H9 (cell line): ENCODE measurements at regions not wholly inside any gene's neighbourhood (a gene's known extent, or its start where the extent isn't known, plus 50 kb on each side); places are given as distances from the start of the nearest gene placed in this dataset.

Source experiments
- DNase-seq: peaks from one replicate; pipeline ENCODE4 v3.0.0-alpha.2; 2017
- H2AFZ ChIP-seq: one replicate; pipeline ENCODE4 v1.6.1; 2013; ENCODE audit warnings: mild to moderate bottlenecking, low read length, control low read depth, moderate library complexity
- H2AK5ac ChIP-seq: 2 replicates; pipeline ENCODE4 v1.6.1; 2013; ENCODE audit warnings: low read length, control low read depth, mixed read lengths; ENCODE audit not compliant: insufficient read length
- H2BK120ac ChIP-seq: one replicate; pipeline ENCODE4 v1.6.1; 2013; ENCODE audit warnings: low read depth, mild to moderate bottlenecking, low read length, control low read depth, inconsistent platforms; ENCODE audit not compliant: poor library complexity, severe bottlenecking
- H2BK12ac ChIP-seq: 2 replicates; pipeline ENCODE4 v1.6.1; 2013; ENCODE audit warnings: low read length, control low read depth, mixed read lengths, low read depth; ENCODE audit not compliant: insufficient read length
- H2BK15ac ChIP-seq: 2 replicates; pipeline ENCODE4 v1.6.1; 2013; ENCODE audit warnings: low read depth, low read length, control low read depth
- H2BK20ac ChIP-seq: one replicate; pipeline ENCODE4 v1.6.1; 2013; ENCODE audit warnings: low read depth, mild to moderate bottlenecking, low read length, control low read depth, inconsistent platforms; ENCODE audit not compliant: poor library complexity, severe bottlenecking
- H2BK5ac ChIP-seq: 2 replicates; pipeline ENCODE4 v1.6.1; 2013; ENCODE audit warnings: low read length, control low read depth, mixed read lengths; ENCODE audit not compliant: insufficient read length
- H3K14ac ChIP-seq: 2 replicates; pipeline ENCODE4 v1.6.1; 2013; ENCODE audit warnings: low read length, control low read depth; ENCODE audit not compliant: insufficient read depth
- H3K18ac ChIP-seq: 2 replicates; pipeline ENCODE4 v1.6.1; 2013; ENCODE audit warnings: low read depth, mild to moderate bottlenecking, mixed read lengths, low read length, control low read depth; ENCODE audit not compliant: insufficient read length
- H3K23ac ChIP-seq: 2 replicates; pipeline ENCODE4 v1.6.1; 2013; ENCODE audit warnings: low read length, control low read depth, mixed read lengths, low read depth; ENCODE audit not compliant: insufficient read length
- H3K23me2 ChIP-seq: 2 replicates; pipeline ENCODE4 v1.6.1; 2013; ENCODE audit warnings: low read depth, mild to moderate bottlenecking, mixed read lengths, low read length, control low read depth; ENCODE audit not compliant: insufficient read length, poor library complexity, severe bottlenecking
- H3K27ac ChIP-seq: 2 replicates; pipeline ENCODE4 v1.5.1; 2013; ENCODE audit warnings: low read length, control low read depth, mixed read lengths, low read depth; ENCODE audit not compliant: insufficient read length
- H3K27me3 ChIP-seq: 2 replicates; pipeline ENCODE4 v1.6.1; 2013; ENCODE audit warnings: low read length, control low read depth, inconsistent platforms; ENCODE audit not compliant: insufficient read depth
- H3K4ac ChIP-seq: 2 replicates; pipeline ENCODE4 v1.6.1; 2013; ENCODE audit warnings: low read depth, mild to moderate bottlenecking, control low read depth, inconsistent platforms, low read length, moderate library complexity
- H3K4me1 ChIP-seq: 2 replicates; pipeline ENCODE4 v1.6.1; 2013; ENCODE audit warnings: low read length, control low read depth, inconsistent platforms; ENCODE audit not compliant: insufficient read depth
- H3K4me2 ChIP-seq: 2 replicates; pipeline ENCODE4 v1.6.1; 2013; ENCODE audit warnings: low read length, control low read depth, mixed read lengths; ENCODE audit not compliant: insufficient read length, insufficient read depth
- H3K56ac ChIP-seq: 2 replicates; pipeline ENCODE4 v1.6.1; 2013; ENCODE audit warnings: low read depth, mild to moderate bottlenecking, mixed read lengths, low read length, control low read depth; ENCODE audit not compliant: insufficient read length
- H3K79me1 ChIP-seq: 2 replicates; pipeline ENCODE4 v1.6.1; 2013; ENCODE audit warnings: low read depth, mild to moderate bottlenecking, moderate library complexity, low read length, control low read depth, inconsistent platforms; ENCODE audit not compliant: insufficient read depth, poor library complexity, severe bottlenecking
- H3K79me2 ChIP-seq: 2 replicates; pipeline ENCODE4 v1.6.1; 2013; ENCODE audit warnings: low read length, control low read depth, inconsistent platforms; ENCODE audit not compliant: insufficient read depth
- H3K9ac ChIP-seq: 2 replicates; pipeline ENCODE4 v1.6.1; 2013; ENCODE audit warnings: low read length, control low read depth, mixed read lengths; ENCODE audit not compliant: insufficient read length; ENCODE audit errors: extremely low read depth
- H3K9me3 ChIP-seq: one replicate; pipeline ENCODE4 v1.6.1; 2013; ENCODE audit warnings: low read depth, low read length, inconsistent platforms; ENCODE audit not compliant: control insufficient read depth
- H3T11ph ChIP-seq: one replicate; pipeline ENCODE4 v1.6.1; 2013; ENCODE audit warnings: mild to moderate bottlenecking, low read length, control low read depth, inconsistent platforms
- H4K20me1 ChIP-seq: one replicate; pipeline ENCODE4 v1.6.1; 2013; ENCODE audit not compliant: control insufficient read depth, insufficient read length, insufficient read depth
- H4K5ac ChIP-seq: 2 replicates; pipeline ENCODE4 v1.6.1; 2013; ENCODE audit warnings: low read depth, mild to moderate bottlenecking, mixed read lengths, low read length, control low read depth; ENCODE audit not compliant: insufficient read length
- H4K8ac ChIP-seq: replicated peaks from 2 replicates; pipeline ENCODE4 v1.6.1; 2013; ENCODE audit warnings: low read length, control low read depth, mixed read lengths, low read depth; ENCODE audit not compliant: insufficient read length
- H4K91ac ChIP-seq: 2 replicates; pipeline ENCODE4 v1.6.1; 2013; ENCODE audit warnings: low read depth, mild to moderate bottlenecking, moderate library complexity, mixed read lengths, low read length, control low read depth; ENCODE audit not compliant: insufficient read length
- H3K27ac Mint-ChIP-seq, 3 experiments: 2 replicates in 2 of 3; 3 replicates in 1 of 3; pipeline ENCODE4 v1.8.0; 2020 to 2021; ENCODE audit warnings: mixed read lengths in 3 of 3, mild to moderate bottlenecking in 1 of 3, moderate library complexity in 1 of 3
- H3K27me3 Mint-ChIP-seq: 2 replicates; pipeline ENCODE4 v1.8.0; 2021; ENCODE audit warnings: low read depth, mild to moderate bottlenecking, moderate library complexity, mixed read lengths
- H3K36me3 Mint-ChIP-seq, 3 experiments: 2 replicates in 2 of 3; 3 replicates in 1 of 3; pipeline ENCODE4 v1.8.0; 2020 to 2021; ENCODE audit warnings: low read depth in 3 of 3, mixed read lengths in 3 of 3; ENCODE audit not compliant: insufficient read depth in 1 of 3
- H3K4me1 Mint-ChIP-seq, 2 experiments: 2 replicates each; pipeline ENCODE4 v1.8.0; 2020; ENCODE audit warnings: mixed read lengths in 2 of 2
- H3K4me3 Mint-ChIP-seq, 2 experiments: 2 replicates in 1 of 2; 3 replicates in 1 of 2; pipeline ENCODE4 v1.8.0; 2020 to 2021; ENCODE audit warnings: mild to moderate bottlenecking in 2 of 2, mixed read lengths in 2 of 2, moderate library complexity in 1 of 2
- H3K9me3 Mint-ChIP-seq, 2 experiments: 2 replicates in 1 of 2; 3 replicates in 1 of 2; pipeline ENCODE4 v1.8.0; 2020; ENCODE audit warnings: mild to moderate bottlenecking in 2 of 2, mixed read lengths in 2 of 2, moderate library complexity in 1 of 2
- WGBS: extraction: QIAGEN DNeasy Blood & Tissue Kit; methylation state at CpG from one replicate; pipeline ENCODE4 v1.1.7; 2013; ENCODE audit warnings: missing lambda C conversion rate, low lambda C conversion rate, mixed read lengths; ENCODE audit not compliant: insufficient read length; ENCODE audit errors: extremely low coverage; 5-methylcytosine and 5-hydroxymethylcytosine counted together
- TF ChIP-seq, protein P1 (sequence below): fragments of 200-600 bp; sonication (generic); conservative IDR thresholded peaks from 3 replicates; pipeline ENCODE4 v1.8.0; 2021; ENCODE audit warnings: antibody characterized with exemption, mild to moderate bottlenecking

GRCh38 chr12:47573146-47573659, 132.6 kb downstream of the RPAP3 start:
- no peaks in the 10 kb centered on the region for H3K9me3 ChIP-seq
- H4K20me1 ChIP-seq, result no peaks in the 10 kb centered on the region
- no peak overlapping the region for H4K91ac ChIP-seq
- no peak overlapping the region for H4K5ac ChIP-seq
- no peak overlapping the region for H2BK120ac ChIP-seq
- H2AFZ ChIP-seq, result no peak overlapping the region
- H3K27me3 ChIP-seq, result no peaks in the 10 kb centered on the region
- no peaks in the 10 kb centered on the region for H3K9me3 Mint-ChIP-seq
- TF ChIP-seq, protein P1, sequence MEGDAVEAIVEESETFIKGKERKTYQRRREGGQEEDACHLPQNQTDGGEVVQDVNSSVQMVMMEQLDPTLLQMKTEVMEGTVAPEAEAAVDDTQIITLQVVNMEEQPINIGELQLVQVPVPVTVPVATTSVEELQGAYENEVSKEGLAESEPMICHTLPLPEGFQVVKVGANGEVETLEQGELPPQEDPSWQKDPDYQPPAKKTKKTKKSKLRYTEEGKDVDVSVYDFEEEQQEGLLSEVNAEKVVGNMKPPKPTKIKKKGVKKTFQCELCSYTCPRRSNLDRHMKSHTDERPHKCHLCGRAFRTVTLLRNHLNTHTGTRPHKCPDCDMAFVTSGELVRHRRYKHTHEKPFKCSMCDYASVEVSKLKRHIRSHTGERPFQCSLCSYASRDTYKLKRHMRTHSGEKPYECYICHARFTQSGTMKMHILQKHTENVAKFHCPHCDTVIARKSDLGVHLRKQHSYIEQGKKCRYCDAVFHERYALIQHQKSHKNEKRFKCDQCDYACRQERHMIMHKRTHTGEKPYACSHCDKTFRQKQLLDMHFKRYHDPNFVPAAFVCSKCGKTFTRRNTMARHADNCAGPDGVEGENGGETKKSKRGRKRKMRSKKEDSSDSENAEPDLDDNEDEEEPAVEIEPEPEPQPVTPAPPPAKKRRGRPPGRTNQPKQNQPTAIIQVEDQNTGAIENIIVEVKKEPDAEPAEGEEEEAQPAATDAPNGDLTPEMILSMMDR, result no peak
- H3K9ac ChIP-seq, result no peak overlapping the region
- no peak overlapping the region for H2BK20ac ChIP-seq
- WGBS, result no CpG with 5 or more reads among the region's 1 CpG
- H3K23me2 ChIP-seq, result no peaks in the 10 kb centered on the region
- no peak overlapping the region for H3K23ac ChIP-seq
- no peaks in the 10 kb centered on the region for H3K79me2 ChIP-seq
- H3K4ac ChIP-seq, result no peak overlapping the region
- no peak overlapping the region for H2BK5ac ChIP-seq
- H3K36me3 Mint-ChIP-seq, result no peaks in the 10 kb centered on the region
- peaks cover 0 to 6% of the 10 kb centered on the region in 2 experiments; a peak in 2 of 4 replicates for H3K4me1 Mint-ChIP-seq
- no peak overlapping the region for H3K27ac ChIP-seq
- no peak overlapping the region for H3K56ac ChIP-seq
- no peak overlapping the region for H2AK5ac ChIP-seq
- H3K4me1 ChIP-seq, result no peaks in the 10 kb centered on the region
- no peak for DNase-seq
- H3K14ac ChIP-seq, result no peak overlapping the region
- H3K18ac ChIP-seq, result no peak overlapping the region
- no peak overlapping the region for H2BK15ac ChIP-seq
- no peak overlapping the region for H3K27ac Mint-ChIP-seq
- H2BK12ac ChIP-seq, result no peak overlapping the region
- H3K4me3 Mint-ChIP-seq, result no peak overlapping the region
- H3K4me2 ChIP-seq, result no peak overlapping the region
- H3T11ph ChIP-seq, result no peak overlapping the region
- peaks cover 4% of the 10 kb centered on the region; the same call in 1 of the 2 replicates for H3K27me3 Mint-ChIP-seq
- H4K8ac ChIP-seq, result no peak overlapping the region
- no peaks in the 10 kb centered on the region for H3K79me1 ChIP-seq
